ENCODE measurements at regions not wholly inside any gene's neighbourhood (a gene's known extent, or its start where the extent isn't known, plus 50 kb on each side); places are given as distances from the start of the nearest gene placed in this dataset.
"Not testable (repeated sequence)": the region's sequence is repeated elsewhere in the genome, so short reads cannot be mapped to it uniquely, and the experiment has no call there.

- intact Hi-C loops (cut with DNase I; ENCODE audit: low total_unique reads) = no loop called here
- no peak overlapping the region for H3K4me3 ChIP-seq
- no peaks in the 10 kb centered on the region for H3K27me3 ChIP-seq (replicated peaks in 1 of 7)
- H3K27ac ChIP-seq = no peak overlapping the region
- peaks cover 0 to 7% (median 0%) of the 10 kb centered on the region in 8 donors for H3K9me3 ChIP-seq
- 56 to 63% (median 61%) methylated on average over 5 of the region's 5 CpGs for WGBS, 5 donors
- no peak for TF ChIP-seq POLR2A (IDR thresholded peaks at IDR 0.05)
- no peak for TF ChIP-seq POLR2AphosphoS5 (IDR thresholded peaks at IDR 0.05)
- TF ChIP-seq CTCF (IDR thresholded peaks at IDR 0.05 in 8 of 11, conservative IDR thresholded peaks at IDR 0.05 in 3 of 11) = no peak
- H3K36me3 ChIP-seq = no peaks in the 10 kb centered on the region
- H3K4me1 ChIP-seq = no peaks in the 10 kb centered on the region
- DNase-seq = no peak
Measured at GRCh38 chr19:28553005-28553404, 659.9 kb downstream of the UQCRFS1 start.

- H3K36me3 ChIP-seq = no peaks in the 10 kb centered on the region
- whole genome bisulfite sequencing, 5 donors = 60 to 83% (median 74%) methylated on average over 7 of the region's 7 CpGs
- peaks cover 0 to 7% (median 0%) of the 10 kb centered on the region in 8 donors for H3K9me3 ChIP-seq
- H3K4me1 ChIP-seq = no peaks in the 10 kb centered on the region
- no peak overlapping the region for H3K4me3 ChIP-seq
- H3K27me3 ChIP-seq (replicated peaks in 1 of 7) = no peaks in the 10 kb centered on the region
- TF ChIP-seq POLR2AphosphoS5 (IDR thresholded peaks at IDR 0.05) = no peak
- intact Hi-C loops (cut with DNase I; ENCODE audit: low total_unique reads) = no loop called here
- no peak overlapping the region for H3K27ac ChIP-seq
- DNase-seq = no peak
Measured at GRCh38 chr19:28549680-28550277, 663.2 kb downstream of the UQCRFS1 start.

GRCh38 chr19:28546148-28546685 lies 666.7 kb downstream of the UQCRFS1 start:
- H3K27ac ChIP-seq = no peak overlapping the region
- TF ChIP-seq POLR2A (IDR thresholded peaks at IDR 0.05) (no peak), CTCF (IDR thresholded peaks at IDR 0.05 in 8 of 11, conservative IDR thresholded peaks at IDR 0.05 in 3 of 11) (no peak), POLR2AphosphoS5 (IDR thresholded peaks at IDR 0.05) (no peak)

GRCh38 chr19:28545397-28545796 lies 667.6 kb downstream of the UQCRFS1 start:
- intact Hi-C loops (cut with DNase I; ENCODE audit: low total_unique reads); DNase-seq; H3K4me1 ChIP-seq; H3K4me3 ChIP-seq; H3K27ac ChIP-seq; H3K36me3 ChIP-seq; H3K27me3 ChIP-seq (replicated peaks in 1 of 7); H3K9me3 ChIP-seq: not testable (repeated sequence)
- WGBS, 5 donors = 83 to 89% (median 86%) methylated on average over 7 of the region's 7 CpGs

More at GRCh38 chr19:28546148-28546685, 666.7 kb downstream of the UQCRFS1 start:
- intact Hi-C loops (cut with DNase I; ENCODE audit: low total_unique reads) = no loop called here
- H3K36me3 ChIP-seq = no peaks in the 10 kb centered on the region
- H3K9me3 ChIP-seq = peaks cover 0 to 2% (median 0%) of the 10 kb centered on the region in 8 donors
- H3K4me3 ChIP-seq = no peak overlapping the region
- no peaks in the 10 kb centered on the region for H3K4me1 ChIP-seq
- no peak for DNase-seq
- no peaks in the 10 kb centered on the region for H3K27me3 ChIP-seq (replicated peaks in 1 of 7)
- 83 to 95% (median 94%) methylated on average over 10 of the region's 10 CpGs for WGBS, 5 donors

GRCh38 chr19:28544451-28545261 lies 668.3 kb downstream of the UQCRFS1 start:
- no peaks in the 10 kb centered on the region for H3K36me3 ChIP-seq
- TF ChIP-seq POLR2AphosphoS5 (IDR thresholded peaks at IDR 0.05) (no peak), CTCF (IDR thresholded peaks at IDR 0.05 in 8 of 11, conservative IDR thresholded peaks at IDR 0.05 in 3 of 11) (no peak), POLR2A (IDR thresholded peaks at IDR 0.05) (no peak)
- H3K4me1 ChIP-seq = no peaks in the 10 kb centered on the region
- intact Hi-C loops (cut with DNase I; ENCODE audit: low total_unique reads) = no loop called here
- DNase-seq = no peak
- H3K27me3 ChIP-seq (replicated peaks in 1 of 7) = no peaks in the 10 kb centered on the region
- WGBS, 5 donors = 85 to 97% (median 91%) methylated on average over 2 of the region's 2 CpGs
- no peak overlapping the region for H3K4me3 ChIP-seq
- no peak overlapping the region for H3K27ac ChIP-seq
- peaks cover 0 to 5% (median 0%) of the 10 kb centered on the region in 8 donors for H3K9me3 ChIP-seq

Data from spleen (tissue), 11 donors.